Osteoblast (primary cell): ENCODE measurements at regions not wholly inside any gene's neighbourhood (a gene's known extent, or its start where the extent isn't known, plus 50 kb on each side); places are given as distances from the start of the nearest gene placed in this dataset.

Experiments used
- DNase-seq: peaks from one replicate; pipeline ENCODE4 v3.0.0; 2011; ENCODE audit warnings: low spot score, mixed read lengths; ENCODE audit not compliant: insufficient read length; ENCODE audit errors: missing footprints
- H2AFZ ChIP-seq: 2 replicates; pipeline ENCODE4 v1.6.0; 2011; ENCODE audit warnings: mild to moderate bottlenecking, low read length
- H3K27ac ChIP-seq: 2 replicates; pipeline ENCODE4 v1.5.1; 2011; ENCODE audit warnings: mild to moderate bottlenecking, low read depth, low read length, moderate library complexity
- H3K27me3 ChIP-seq: 2 replicates; pipeline ENCODE4 v1.6.0; 2012; ENCODE audit warnings: mild to moderate bottlenecking, control low read depth, inconsistent platforms, low read length, moderate library complexity; ENCODE audit not compliant: insufficient read depth
- H3K36me3 ChIP-seq: 2 replicates; pipeline ENCODE4 v1.5.1; 2011; ENCODE audit warnings: mild to moderate bottlenecking, low read length, control low read depth, moderate library complexity; ENCODE audit not compliant: insufficient read depth
- H3K4me1 ChIP-seq: 2 replicates; pipeline ENCODE4 v1.5.1; 2011; ENCODE audit warnings: mild to moderate bottlenecking, low read length, control low read depth, moderate library complexity; ENCODE audit not compliant: insufficient read depth
- H3K4me2 ChIP-seq: 2 replicates; pipeline ENCODE4 v1.6.0; 2011; ENCODE audit warnings: mild to moderate bottlenecking, low read length; ENCODE audit not compliant: insufficient read depth
- H3K4me3 ChIP-seq: fragments of 200-600 bp; sonication (generic); 3 replicates; pipeline ENCODE4 v1.5.1; 2012; ENCODE audit warnings: mild to moderate bottlenecking, low read length, inconsistent platforms; ENCODE audit not compliant: insufficient read depth
- H3K79me2 ChIP-seq: 2 replicates; pipeline ENCODE4 v1.6.0; 2012; ENCODE audit warnings: mild to moderate bottlenecking, low read length, control low read depth, inconsistent platforms; ENCODE audit not compliant: insufficient read depth
- H3K9me3 ChIP-seq: 2 replicates; pipeline ENCODE4 v1.5.1; 2011; ENCODE audit warnings: low read depth, low read length, control low read depth
- H4K20me1 ChIP-seq: 2 replicates; pipeline ENCODE4 v1.6.0; 2012; ENCODE audit warnings: mild to moderate bottlenecking, low read length, control low read depth; ENCODE audit not compliant: insufficient read depth
- TF ChIP-seq, protein P1 (sequence below): IDR thresholded peaks from 2 replicates; pipeline ENCODE4 v1.5.1; 2011; ENCODE audit warnings: mild to moderate bottlenecking, low read depth, low read length, moderate library complexity; ENCODE audit errors: extremely low read depth

DNA sequence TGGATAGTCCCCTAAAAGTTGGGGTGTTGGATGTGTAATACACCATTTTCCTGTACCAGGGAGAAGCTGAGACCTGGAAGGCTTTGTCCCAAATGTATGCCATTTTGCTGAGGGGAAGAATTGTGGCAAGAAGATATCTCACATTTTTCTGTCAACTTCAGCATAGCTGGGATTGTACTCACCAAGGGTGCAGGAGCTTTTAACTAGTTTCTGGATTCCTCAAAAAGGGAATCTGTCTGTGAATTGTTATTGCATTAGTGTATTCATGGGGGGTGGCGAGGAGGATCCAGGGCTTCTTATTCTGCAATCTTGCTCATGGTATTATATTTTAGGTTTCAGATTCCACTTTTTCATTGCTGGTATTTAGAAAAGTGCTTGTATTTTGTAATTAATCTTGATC, 208.2 kb upstream of the MYOCD start:
- Histone ChIP-seq H3K79me2 (no peaks in the 10 kb centered on the region), H3K4me2 (no peak overlapping the region), H3K27ac (no peak overlapping the region), H4K20me1 (no peaks in the 10 kb centered on the region), H3K9me3 (no peaks in the 10 kb centered on the region), H3K4me1 (peaks cover 3% of the 10 kb centered on the region), H3K4me3 (no peak overlapping the region), H3K36me3 (no peaks in the 10 kb centered on the region), H2AFZ (no peak overlapping the region), H3K27me3 (no peaks in the 10 kb centered on the region)
- TF ChIP-seq, protein P1, sequence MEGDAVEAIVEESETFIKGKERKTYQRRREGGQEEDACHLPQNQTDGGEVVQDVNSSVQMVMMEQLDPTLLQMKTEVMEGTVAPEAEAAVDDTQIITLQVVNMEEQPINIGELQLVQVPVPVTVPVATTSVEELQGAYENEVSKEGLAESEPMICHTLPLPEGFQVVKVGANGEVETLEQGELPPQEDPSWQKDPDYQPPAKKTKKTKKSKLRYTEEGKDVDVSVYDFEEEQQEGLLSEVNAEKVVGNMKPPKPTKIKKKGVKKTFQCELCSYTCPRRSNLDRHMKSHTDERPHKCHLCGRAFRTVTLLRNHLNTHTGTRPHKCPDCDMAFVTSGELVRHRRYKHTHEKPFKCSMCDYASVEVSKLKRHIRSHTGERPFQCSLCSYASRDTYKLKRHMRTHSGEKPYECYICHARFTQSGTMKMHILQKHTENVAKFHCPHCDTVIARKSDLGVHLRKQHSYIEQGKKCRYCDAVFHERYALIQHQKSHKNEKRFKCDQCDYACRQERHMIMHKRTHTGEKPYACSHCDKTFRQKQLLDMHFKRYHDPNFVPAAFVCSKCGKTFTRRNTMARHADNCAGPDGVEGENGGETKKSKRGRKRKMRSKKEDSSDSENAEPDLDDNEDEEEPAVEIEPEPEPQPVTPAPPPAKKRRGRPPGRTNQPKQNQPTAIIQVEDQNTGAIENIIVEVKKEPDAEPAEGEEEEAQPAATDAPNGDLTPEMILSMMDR: no peak
- DNase-seq: peak; percentile 15

DNA sequence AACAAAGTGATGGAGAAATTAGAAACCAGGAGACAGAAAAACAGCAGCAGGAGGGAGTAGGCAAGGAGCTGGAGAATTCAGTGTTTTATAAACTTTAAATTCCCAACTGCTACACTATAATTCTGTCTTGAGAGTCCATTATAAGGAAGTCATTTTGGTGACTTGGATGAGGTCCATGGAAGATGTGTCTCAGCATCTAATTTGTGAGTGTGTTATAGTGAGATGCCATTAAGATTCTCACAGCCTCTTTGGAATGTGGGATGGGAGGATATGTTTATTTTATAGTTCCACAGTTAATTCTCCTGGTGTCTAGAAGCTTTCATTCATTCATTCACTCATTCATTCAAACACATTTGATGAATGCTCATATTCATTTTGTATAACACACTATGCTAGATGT, 206.0 kb upstream of the MYOCD start:
- H3K27me3 ChIP-seq: no peaks in the 10 kb centered on the region
- H3K27ac ChIP-seq: no peak overlapping the region
- no peak overlapping the region for H3K4me3 ChIP-seq
- no peaks in the 10 kb centered on the region for H3K9me3 ChIP-seq
- TF ChIP-seq, protein P1: no peak
- no peaks in the 10 kb centered on the region for H3K36me3 ChIP-seq
- no peaks in the 10 kb centered on the region for H3K79me2 ChIP-seq
- H2AFZ ChIP-seq: no peak overlapping the region
- DNase-seq: no peak
- peaks cover 3% of the 10 kb centered on the region for H3K4me1 ChIP-seq
- H4K20me1 ChIP-seq: no peaks in the 10 kb centered on the region
- H3K4me2 ChIP-seq: no peak overlapping the region

DNA sequence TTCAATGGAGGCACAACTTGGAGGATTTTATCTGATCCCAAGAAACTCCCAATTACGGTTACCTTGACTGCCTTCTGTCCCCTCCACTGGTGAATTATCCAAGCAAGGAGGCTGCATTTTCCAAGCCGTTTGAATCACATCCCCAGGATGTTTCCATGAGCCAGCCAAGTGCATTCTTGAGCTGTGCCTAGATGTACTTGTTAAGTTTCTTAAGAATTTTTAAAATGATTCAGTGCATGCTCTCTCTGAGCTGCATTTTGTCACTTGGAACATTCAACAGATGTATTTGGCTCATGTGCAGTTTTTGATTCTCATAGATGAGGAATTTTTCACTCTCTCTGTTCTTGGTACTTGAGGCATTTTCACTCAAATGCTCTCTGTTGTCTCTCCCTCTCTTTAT, 202.6 kb upstream of the MYOCD start:
- H3K27ac ChIP-seq: no peak overlapping the region
- TF ChIP-seq, protein P1: no peak

DNA sequence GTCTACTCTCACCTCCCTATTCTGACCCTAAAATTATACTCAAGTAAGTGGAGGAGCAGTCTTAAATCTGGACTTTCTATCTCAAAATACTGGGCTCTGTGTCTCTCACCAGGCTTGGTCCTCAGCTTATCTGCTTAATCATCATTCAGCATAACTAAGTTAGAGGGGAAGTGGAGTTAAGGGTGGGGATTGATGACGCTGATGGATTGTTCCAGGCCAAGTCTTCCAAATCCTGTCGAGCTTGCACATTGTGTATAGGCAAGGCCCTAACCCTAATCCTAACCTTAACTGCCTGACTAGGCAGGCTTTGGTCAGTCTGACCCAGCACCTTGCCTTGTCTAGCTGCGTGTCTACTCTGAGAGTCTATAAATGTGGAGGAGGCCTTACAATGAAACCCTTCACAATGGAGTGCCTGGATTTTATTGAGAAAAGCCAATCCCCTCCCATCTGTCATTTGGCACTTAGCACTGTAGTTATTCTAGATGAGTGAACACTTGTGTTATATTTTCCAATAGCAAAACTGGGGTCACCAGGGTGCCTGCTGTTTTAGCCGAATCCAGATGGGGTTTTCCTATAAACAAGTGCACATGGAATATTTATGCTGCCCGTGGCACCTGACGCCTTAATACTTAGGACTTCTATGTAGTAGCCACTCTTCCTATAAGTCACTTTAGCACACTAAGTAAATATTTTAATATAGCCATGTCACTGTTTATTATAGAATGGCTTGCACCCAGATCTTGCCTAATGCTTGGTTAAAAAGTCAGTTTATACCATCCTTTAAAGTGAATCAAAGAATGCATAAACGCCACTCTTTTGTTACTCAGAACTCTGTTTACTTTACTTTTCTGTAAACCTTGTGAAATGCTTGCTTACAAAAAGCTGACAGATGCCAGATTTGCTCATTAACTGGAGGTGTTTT, 193.2 kb upstream of the MYOCD start:
- Histone ChIP-seq H4K20me1 (no peaks in the 10 kb centered on the region), H3K27ac (no peak overlapping the region), H3K4me3 (no peak overlapping the region), H3K79me2 (no peaks in the 10 kb centered on the region), H3K9me3 (no peaks in the 10 kb centered on the region), H3K4me1 (no peaks in the 10 kb centered on the region), H3K36me3 (no peaks in the 10 kb centered on the region), H3K4me2 (no peak overlapping the region), H3K27me3 (no peaks in the 10 kb centered on the region), H2AFZ (no peak overlapping the region)
- no peak for DNase-seq
- TF ChIP-seq, protein P1: no peak

More for the DNA sequence above, 202.6 kb upstream of the MYOCD start:
- H2AFZ ChIP-seq: no peak overlapping the region
- H3K4me3 ChIP-seq: no peak overlapping the region
- DNase-seq: no peak
- H3K4me2 ChIP-seq: no peak overlapping the region
- H3K27me3 ChIP-seq: no peaks in the 10 kb centered on the region
- H3K79me2 ChIP-seq: no peaks in the 10 kb centered on the region
- no peaks in the 10 kb centered on the region for H3K9me3 ChIP-seq
- no peaks in the 10 kb centered on the region for H4K20me1 ChIP-seq
- no peaks in the 10 kb centered on the region for H3K4me1 ChIP-seq
- H3K36me3 ChIP-seq: no peaks in the 10 kb centered on the region
